ENCODE measurements at regions not wholly inside any gene's neighbourhood (a gene's known extent, or its start where the extent isn't known, plus 50 kb on each side); places are given as distances from the start of the nearest gene placed in this dataset.

GRCh38 chr20:24768713-24769601, 180.1 kb upstream of the CST7 start:
- intact Hi-C loops (cut with DNase I): no loop called here

GRCh38 chr20:24769878-24770627, 179.0 kb upstream of the CST7 start:
- WGBS, 3 donors: 89 to 92% (median 90%) methylated on average over 18 of the region's 18 CpGs
- H3K4me3 ChIP-seq: no peak overlapping the region
- TF ChIP-seq EP300 (IDR thresholded peaks at IDR 0.05) (no peak), POLR2A (IDR thresholded peaks at IDR 0.05) (no peak), CTCF (IDR thresholded peaks at IDR 0.05) (no peak)
- intact Hi-C loops (cut with DNase I): no loop called here
- H3K9me3 ChIP-seq: no peaks in the 10 kb centered on the region
- H3K4me1 ChIP-seq (ENCODE audit: insufficient read depth): no peaks in the 10 kb centered on the region
- H3K27me3 ChIP-seq: no peaks in the 10 kb centered on the region
- peak in 1 of 5 donors; percentile 9 for DNase-seq
- H3K27ac ChIP-seq: no peak overlapping the region
- no peaks in the 10 kb centered on the region for H3K36me3 ChIP-seq

More at GRCh38 chr20:24768713-24769601, 180.1 kb upstream of the CST7 start:
- H3K9me3 ChIP-seq: no peaks in the 10 kb centered on the region
- 72 to 75% (median 75%) methylated on average over 10 of the region's 10 CpGs for WGBS, 3 donors
- TF ChIP-seq EP300 (IDR thresholded peaks at IDR 0.05) (no peak), POLR2A (IDR thresholded peaks at IDR 0.05) (no peak), CTCF (IDR thresholded peaks at IDR 0.05) (no peak)
- peak in 2 of 5 donors; percentile 1 to 5 for DNase-seq
- no peaks in the 10 kb centered on the region for H3K4me1 ChIP-seq (ENCODE audit: insufficient read depth)
- no peak overlapping the region for H3K4me3 ChIP-seq
- H3K27me3 ChIP-seq: no peaks in the 10 kb centered on the region
- no peak overlapping the region for H3K27ac ChIP-seq
- H3K36me3 ChIP-seq: no peaks in the 10 kb centered on the region

GRCh38 chr20:24770628-24771541, 178.2 kb upstream of the CST7 start:
- Histone ChIP-seq H3K4me1 (ENCODE audit: insufficient read depth) (no peaks in the 10 kb centered on the region), H3K4me3 (no peak overlapping the region), H3K36me3 (no peaks in the 10 kb centered on the region), H3K9me3 (no peaks in the 10 kb centered on the region), H3K27me3 (no peaks in the 10 kb centered on the region), H3K27ac (no peak overlapping the region)
- intact Hi-C loops (cut with DNase I): no loop called here
- DNase-seq: peak in 1 of 5 donors; percentile 9
- TF ChIP-seq POLR2A (IDR thresholded peaks at IDR 0.05): no peak
- 88 to 91% (median 88%) methylated on average over 17 of the region's 17 CpGs for WGBS, 3 donors

- WGBS, 3 donors: 25 to 39% (median 26%) methylated on average over 9 of the region's 9 CpGs
- intact Hi-C loops (cut with DNase I): no loop called here
- TF ChIP-seq EP300 (IDR thresholded peaks at IDR 0.05) (no peak), CTCF (IDR thresholded peaks at IDR 0.05) (no peak), POLR2A (IDR thresholded peaks at IDR 0.05) (no peak)
- Histone ChIP-seq H3K27ac (no peak overlapping the region), H3K36me3 (no peaks in the 10 kb centered on the region), H3K9me3 (no peaks in the 10 kb centered on the region), H3K4me3 (no peak overlapping the region), H3K4me1 (ENCODE audit: insufficient read depth) (no peaks in the 10 kb centered on the region), H3K27me3 (no peaks in the 10 kb centered on the region)
- peak in 1 of 5 donors; percentile 2 for DNase-seq
Measured at GRCh38 chr20:24771542-24772061, 177.5 kb upstream of the CST7 start.

Data from ovary (tissue), 7 donors.